HFF-Myc (cell line): ENCODE measurements at regions not wholly inside any gene's neighbourhood (a gene's known extent, or its start where the extent isn't known, plus 50 kb on each side); places are given as distances from the start of the nearest gene placed in this dataset.
A peak's percentile ranks its signal among the peaks of the same experiment; 100 is the strongest.
"Not testable (repeated sequence)": the region's sequence is repeated elsewhere in the genome, so short reads cannot be mapped to it uniquely, and the experiment has no call there.

Experiments
- DNase-seq: peaks from one replicate; pipeline ENCODE4 v3.0.0-alpha.2; 2011; ENCODE audit warnings: low read depth; ENCODE audit errors: extremely low read depth
- H3K4me3 ChIP-seq: replicated peaks from 2 replicates; pipeline ENCODE4 v1.5.1; 2011; ENCODE audit warnings: low read depth, mild to moderate bottlenecking, control low read depth, low read length
- TF ChIP-seq, protein P1 (sequence below): IDR thresholded peaks from 2 replicates; pipeline ENCODE4 v1.5.1; 2012; ENCODE audit warnings: mild to moderate bottlenecking, low read depth, low read length, control low read depth; ENCODE audit errors: missing control alignments

DNA sequence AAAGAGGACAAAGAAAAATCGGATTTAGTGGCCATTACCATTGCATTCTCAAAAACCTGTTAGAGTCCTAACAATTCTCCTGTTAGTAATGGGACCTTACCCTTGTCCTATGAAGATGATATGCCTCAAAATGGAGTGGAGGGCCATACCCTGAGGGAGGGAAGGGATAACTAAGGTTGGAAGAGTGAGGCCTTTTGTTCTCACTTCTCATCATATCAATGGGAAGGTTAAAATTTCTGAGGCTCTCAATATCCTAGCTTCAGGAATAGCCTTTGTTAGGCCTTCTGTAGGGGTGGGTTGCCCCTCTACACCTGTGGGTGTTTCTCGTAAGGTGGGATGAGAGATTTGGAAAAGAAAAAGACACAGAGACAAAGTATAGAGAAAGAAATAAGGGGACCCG, 109.4 kb upstream of the SGIP1 start:
- not testable (repeated sequence) for H3K4me3 ChIP-seq

DNA sequence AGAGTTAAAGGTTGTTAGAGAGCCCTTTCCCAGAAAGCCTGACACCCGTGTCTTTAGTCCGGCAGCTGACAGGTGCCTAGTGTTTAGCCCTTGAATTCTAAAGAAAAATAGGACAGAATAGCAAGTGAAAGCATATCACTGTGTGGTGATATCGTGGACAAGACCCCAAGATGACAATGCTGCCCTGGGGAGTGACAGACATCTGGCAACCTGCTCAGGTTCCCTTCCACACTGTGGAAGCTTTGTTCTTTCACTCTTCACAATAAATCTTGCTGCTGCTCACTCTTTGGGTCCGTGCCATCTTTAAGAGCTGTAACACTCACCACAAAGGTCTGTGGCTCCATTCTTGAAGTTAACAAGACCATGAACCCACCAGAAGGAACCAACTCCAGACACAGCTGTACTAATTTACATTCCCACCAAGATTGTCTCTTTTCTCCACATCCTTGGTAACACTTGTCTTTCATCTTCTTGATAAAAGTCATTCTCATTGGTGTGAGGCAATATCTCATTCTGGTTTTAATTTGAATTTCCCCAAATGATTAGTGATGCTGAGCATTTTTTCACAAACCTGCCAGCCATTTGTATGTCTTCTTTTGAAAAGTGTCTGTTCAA, 107.6 kb upstream of the SGIP1 start:
- TF ChIP-seq, protein P1, sequence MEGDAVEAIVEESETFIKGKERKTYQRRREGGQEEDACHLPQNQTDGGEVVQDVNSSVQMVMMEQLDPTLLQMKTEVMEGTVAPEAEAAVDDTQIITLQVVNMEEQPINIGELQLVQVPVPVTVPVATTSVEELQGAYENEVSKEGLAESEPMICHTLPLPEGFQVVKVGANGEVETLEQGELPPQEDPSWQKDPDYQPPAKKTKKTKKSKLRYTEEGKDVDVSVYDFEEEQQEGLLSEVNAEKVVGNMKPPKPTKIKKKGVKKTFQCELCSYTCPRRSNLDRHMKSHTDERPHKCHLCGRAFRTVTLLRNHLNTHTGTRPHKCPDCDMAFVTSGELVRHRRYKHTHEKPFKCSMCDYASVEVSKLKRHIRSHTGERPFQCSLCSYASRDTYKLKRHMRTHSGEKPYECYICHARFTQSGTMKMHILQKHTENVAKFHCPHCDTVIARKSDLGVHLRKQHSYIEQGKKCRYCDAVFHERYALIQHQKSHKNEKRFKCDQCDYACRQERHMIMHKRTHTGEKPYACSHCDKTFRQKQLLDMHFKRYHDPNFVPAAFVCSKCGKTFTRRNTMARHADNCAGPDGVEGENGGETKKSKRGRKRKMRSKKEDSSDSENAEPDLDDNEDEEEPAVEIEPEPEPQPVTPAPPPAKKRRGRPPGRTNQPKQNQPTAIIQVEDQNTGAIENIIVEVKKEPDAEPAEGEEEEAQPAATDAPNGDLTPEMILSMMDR, result no peak
- no peak overlapping the region for H3K4me3 ChIP-seq
- DNase-seq, result no peak

More for the DNA sequence above, 109.4 kb upstream of the SGIP1 start:
- DNase-seq, result not testable (repeated sequence)

DNA sequence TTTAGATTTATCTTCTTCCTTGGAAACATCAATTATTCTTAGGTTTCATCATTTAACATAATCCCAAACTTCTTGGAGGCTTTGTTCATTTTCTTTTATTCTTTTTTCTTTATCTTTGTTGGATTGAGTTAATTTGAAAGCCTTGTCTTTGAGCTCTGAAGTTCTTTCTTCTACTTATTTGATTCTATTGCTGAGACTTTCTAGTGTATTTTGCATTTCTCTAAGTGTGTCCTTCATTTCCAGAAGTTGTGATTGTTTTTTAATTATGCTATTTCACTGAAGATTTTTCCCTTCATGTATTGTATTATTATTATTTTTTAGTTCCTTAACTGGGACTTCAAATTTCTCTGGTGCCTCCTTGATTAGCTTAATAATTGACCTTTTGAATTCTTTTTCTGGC, 103.1 kb upstream of the SGIP1 start:
- H3K4me3 ChIP-seq, DNase-seq: not testable (repeated sequence)

DNA sequence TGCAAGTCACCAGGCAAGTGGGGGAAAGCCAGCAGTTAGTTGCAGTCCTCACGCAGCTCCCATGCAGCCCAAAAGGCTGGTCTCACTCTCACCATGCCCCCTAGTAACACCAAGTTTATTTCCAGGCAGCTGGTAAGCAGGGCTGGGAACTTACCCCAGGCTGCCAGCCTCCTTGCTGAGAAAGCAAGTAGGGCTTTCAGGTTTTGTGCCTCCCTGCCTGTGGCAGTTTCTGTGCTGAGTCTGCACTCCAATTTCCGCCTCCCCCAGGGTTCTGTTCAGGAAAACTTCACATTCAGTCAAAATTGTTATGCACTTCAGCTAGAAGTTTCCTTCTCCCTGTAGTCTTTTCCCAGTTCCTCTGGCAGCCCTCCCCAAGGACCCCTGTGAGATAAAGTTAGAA, 102.0 kb upstream of the SGIP1 start:
- H3K4me3 ChIP-seq, result no peak overlapping the region
- TF ChIP-seq, protein P1, result no peak
- DNase-seq, result no peak

DNA sequence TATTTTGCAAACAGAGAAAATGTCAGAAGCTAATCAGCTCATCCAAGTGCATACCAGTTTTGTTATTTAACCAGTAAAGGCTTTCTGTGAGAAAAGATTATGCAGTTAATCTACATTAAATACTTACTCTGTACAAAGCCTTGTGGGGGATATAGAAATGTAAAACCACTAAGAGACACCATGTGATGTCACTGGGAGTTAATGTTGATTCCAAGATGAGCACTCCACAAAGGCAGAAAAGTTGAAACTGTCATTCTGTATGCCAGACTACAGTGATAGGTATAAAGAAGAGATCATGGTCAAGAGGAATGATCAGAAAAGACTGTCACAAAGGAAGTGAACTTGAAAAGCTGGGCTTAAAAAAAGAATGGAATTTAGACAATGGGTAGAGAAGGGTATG, 100.3 kb upstream of the SGIP1 start:
- TF ChIP-seq, protein P1, result no peak
- DNase-seq, result no peak
- no peak overlapping the region for H3K4me3 ChIP-seq

DNA sequence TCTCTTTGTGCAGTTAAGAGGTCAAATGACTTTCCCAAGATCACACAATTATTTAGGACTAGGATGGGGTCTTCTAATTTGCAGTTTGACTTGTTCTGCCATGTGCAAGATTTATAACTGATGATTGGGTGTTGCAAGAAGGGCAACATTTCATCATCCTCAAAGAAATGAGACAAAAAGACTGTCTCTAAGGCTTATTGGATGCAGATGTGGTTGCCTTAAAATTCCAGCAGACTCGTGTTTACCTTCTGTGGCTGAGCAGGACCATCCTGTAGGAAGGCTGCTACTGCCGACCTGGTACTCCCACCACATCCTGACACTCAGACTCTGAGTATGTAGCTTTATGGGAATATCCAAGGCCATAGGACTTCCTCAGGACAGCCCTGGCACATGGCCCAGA, 99.9 kb upstream of the SGIP1 start:
- TF ChIP-seq, protein P1, result no peak
- no peak overlapping the region for H3K4me3 ChIP-seq
- peak; percentile 82 for DNase-seq

DNA sequence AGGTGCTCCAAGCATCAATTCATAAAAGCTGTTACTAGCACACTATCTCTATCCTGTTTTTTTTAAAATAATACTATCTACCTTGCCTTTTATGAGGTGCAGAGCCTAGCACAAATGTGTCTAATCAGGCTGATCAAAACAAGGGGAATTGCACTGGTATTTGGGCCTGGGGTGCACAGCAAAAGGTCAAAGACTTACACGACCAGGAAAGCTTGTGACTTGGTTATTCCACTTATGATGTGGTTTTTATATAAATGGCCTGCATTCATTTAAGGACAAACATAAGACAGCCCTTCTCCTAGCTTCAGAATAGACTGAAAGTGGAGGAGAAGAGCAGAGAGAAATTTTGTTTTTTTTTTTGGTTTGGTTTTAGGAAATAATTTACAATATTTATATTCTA, 98.4 kb upstream of the SGIP1 start:
- DNase-seq, result no peak
- TF ChIP-seq, protein P1, result no peak
- H3K4me3 ChIP-seq, result no peak overlapping the region

DNA sequence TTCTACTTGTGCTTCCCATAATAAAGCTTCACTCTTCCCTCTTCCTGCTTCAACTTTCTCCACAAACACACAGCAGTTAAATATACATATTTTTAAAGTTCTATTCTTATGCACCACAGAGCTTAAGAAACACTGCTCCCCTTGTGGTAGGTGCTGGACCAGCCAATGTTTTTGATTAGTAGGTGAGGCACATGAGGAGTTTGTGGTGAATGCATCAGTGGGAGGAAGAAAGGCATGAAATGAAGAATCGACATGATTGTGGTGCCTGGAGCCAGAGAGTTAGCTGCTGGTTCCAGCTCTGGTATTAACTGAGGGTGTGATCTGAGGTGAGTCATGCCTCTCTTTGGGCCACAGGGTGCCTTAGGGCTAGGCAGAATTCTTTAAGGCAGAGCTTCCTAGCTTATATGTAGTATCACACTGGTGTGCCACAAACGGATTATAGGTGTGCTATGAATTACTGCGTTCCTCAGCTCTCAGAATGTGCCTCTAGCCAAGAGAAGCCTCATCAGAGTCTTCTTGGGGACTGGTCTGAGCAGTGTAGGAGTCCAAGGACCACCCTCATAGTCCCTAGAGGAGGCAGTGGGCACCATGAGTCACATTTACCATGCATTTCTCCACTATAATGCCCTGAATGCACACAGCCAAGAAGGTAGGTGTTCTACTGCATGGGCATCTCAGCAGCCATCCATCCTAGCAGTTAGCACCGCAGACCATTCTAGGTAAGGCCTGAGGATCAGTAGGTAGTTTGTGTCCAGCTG, 97.4 kb upstream of the SGIP1 start:
- TF ChIP-seq, protein P1, result peak; percentile 48
- peak; percentile 75 for DNase-seq
- no peak overlapping the region for H3K4me3 ChIP-seq
